ENCODE measurements at regions not wholly inside any gene's neighbourhood (a gene's known extent, or its start where the extent isn't known, plus 50 kb on each side); places are given as distances from the start of the nearest gene placed in this dataset.

DNA sequence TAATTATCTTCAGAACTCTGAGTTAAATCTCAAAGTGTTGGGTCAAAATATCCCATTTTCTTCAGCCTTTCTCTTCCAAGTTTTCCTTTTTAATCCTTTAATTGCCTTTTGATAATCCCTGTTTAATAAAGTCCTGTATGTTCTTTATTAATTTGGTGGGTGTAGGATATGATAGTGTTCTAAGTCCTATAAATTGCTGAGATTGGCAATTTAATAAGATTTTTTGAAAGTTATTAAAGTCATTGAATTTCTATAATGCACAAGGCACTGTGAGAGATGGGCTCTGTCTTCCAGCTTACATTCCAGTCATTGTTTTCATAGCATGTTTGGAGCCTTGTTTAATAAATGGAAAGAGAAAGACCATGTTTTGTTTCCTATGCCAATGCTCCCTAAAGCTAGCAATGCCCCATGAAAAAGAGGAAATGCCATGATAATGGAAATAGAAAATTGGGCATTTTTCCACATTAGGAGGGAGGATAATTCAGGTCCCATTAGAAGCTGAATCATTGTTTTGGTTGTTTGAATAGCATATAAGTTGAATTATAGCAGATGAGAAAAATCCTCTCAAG lies 404.8 kb downstream of the CD109 start:
- Histone ChIP-seq H3K9me3 (no peaks in the 10 kb centered on the region), H3K27me3 (no peaks in the 10 kb centered on the region), H3K4me1 (no peaks in the 10 kb centered on the region), H3K4me3 (no peak overlapping the region), H3K27ac (no peak overlapping the region), H3K36me3 (no peaks in the 10 kb centered on the region)
- no peak for DNase-seq
- no peak for ATAC-seq
- in situ Hi-C loops (cut with MboI; ENCODE audit: low sequenced_read_pairs in 4 of 4) = no loop called here
- no peak for TF ChIP-seq CTCF (IDR thresholded peaks at IDR 0.05 in 4 of 5, conservative IDR thresholded peaks at IDR 0.05 in 1 of 5)
- TF ChIP-seq POLR2A (IDR thresholded peaks at IDR 0.05) = no peak
- intact Hi-C loops (cut with DNase I; ENCODE audit: low total_unique reads) = no loop called here

DNA sequence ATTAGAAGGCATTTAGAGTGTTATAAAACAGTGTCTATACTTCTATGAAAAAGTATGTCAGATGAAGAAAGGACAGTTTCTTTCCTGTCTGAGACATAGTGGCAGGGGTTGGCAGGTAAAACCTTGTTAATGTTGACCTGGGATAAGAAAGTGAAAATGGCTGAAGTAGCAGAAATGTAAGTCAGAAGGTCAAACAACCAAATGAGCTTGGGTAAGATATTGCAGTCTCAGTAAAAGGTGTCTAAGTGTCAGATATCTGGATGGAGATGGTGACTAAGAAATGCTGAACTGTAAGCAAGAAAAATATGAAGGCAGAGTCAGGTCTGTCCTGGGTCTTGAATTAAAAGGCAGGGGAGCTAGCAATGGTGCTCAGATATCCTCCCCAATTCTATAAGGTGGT lies 400.3 kb downstream of the CD109 start:
- no peak for TF ChIP-seq CTCF (IDR thresholded peaks at IDR 0.05 in 4 of 5, conservative IDR thresholded peaks at IDR 0.05 in 1 of 5)
- Histone ChIP-seq H3K9me3 (no peaks in the 10 kb centered on the region), H3K4me3 (no peak overlapping the region), H3K27ac (no peak overlapping the region), H3K4me1 (no peaks in the 10 kb centered on the region), H3K27me3 (no peaks in the 10 kb centered on the region), H3K36me3 (no peaks in the 10 kb centered on the region)
- intact Hi-C loops (cut with DNase I; ENCODE audit: low total_unique reads) = no loop called here
- no peak for ATAC-seq
- no peak for DNase-seq
- in situ Hi-C loops (cut with MboI; ENCODE audit: low sequenced_read_pairs in 4 of 4) = loop anchor here (10.0 to 25.0 kb wide), 2 partner anchors 1108 to 1116 kb away; partner anchors contain the start of gene COL12A1 (in 4 of the 4)

- Histone ChIP-seq H3K27ac (no peak overlapping the region), H3K4me1 (no peaks in the 10 kb centered on the region), H3K36me3 (no peaks in the 10 kb centered on the region), H3K9me3 (no peaks in the 10 kb centered on the region), H3K4me3 (no peak overlapping the region), H3K27me3 (no peaks in the 10 kb centered on the region)
- DNase-seq (no peak), ATAC-seq (no peak)
- no peak for TF ChIP-seq POLR2A (IDR thresholded peaks at IDR 0.05)
- TF ChIP-seq CTCF (IDR thresholded peaks at IDR 0.05 in 4 of 5, conservative IDR thresholded peaks at IDR 0.05 in 1 of 5) = no peak
- intact Hi-C loops (cut with DNase I; ENCODE audit: low total_unique reads) = no loop called here
- in situ Hi-C loops (cut with MboI; ENCODE audit: low sequenced_read_pairs in 4 of 4) = loop anchor here (10.0 to 25.0 kb wide), 2 partner anchors 1111 to 1119 kb away; partner anchors contain the start of gene COL12A1 (in 4 of the 4)
Measured at GRCh38 chr6:74093361-74093760, 397.4 kb downstream of the CD109 start.

DNA sequence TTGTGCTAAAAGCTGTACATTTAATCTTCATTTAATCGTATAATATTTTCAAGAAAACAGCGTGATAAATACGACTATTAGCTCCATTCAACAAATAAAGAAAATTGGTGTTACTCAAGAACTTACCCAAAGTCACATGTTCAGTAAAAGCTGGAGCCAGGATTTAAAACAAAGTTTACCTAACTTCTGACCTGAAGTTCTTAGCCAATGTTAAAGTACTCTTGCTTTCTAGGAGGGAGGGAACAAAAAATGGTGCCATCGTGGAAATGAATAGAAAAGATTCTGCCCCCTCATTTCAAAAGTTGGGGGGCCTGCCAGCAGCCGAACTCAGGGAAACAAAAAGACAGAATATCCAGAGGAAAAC lies 395.8 kb downstream of the CD109 start:
- Histone ChIP-seq H3K4me3 (no peak overlapping the region), H3K27me3 (no peaks in the 10 kb centered on the region), H3K36me3 (no peaks in the 10 kb centered on the region), H3K9me3 (no peaks in the 10 kb centered on the region), H3K27ac (no peak overlapping the region), H3K4me1 (no peaks in the 10 kb centered on the region)
- intact Hi-C loops (cut with DNase I; ENCODE audit: low total_unique reads) = loop anchor here (1.0 kb wide), 1 partner anchor 1118 kb away; no protein-coding TSS in a partner anchor
- DNase-seq (no peak), ATAC-seq (no peak)
- in situ Hi-C loops (cut with MboI; ENCODE audit: low sequenced_read_pairs in 4 of 4) = loop anchor here (10.0 to 25.0 kb wide), 2 partner anchors 1113 to 1121 kb away; partner anchors contain the start of gene COL12A1 (in 4 of the 4)
- TF ChIP-seq POLR2A (IDR thresholded peaks at IDR 0.05) (no peak), CTCF (IDR thresholded peaks at IDR 0.05 in 4 of 5, conservative IDR thresholded peaks at IDR 0.05 in 1 of 5) (no peak)
